Putamen (tissue), 1 donor: ENCODE measurements at regions not wholly inside any gene's neighbourhood (a gene's known extent, or its start where the extent isn't known, plus 50 kb on each side); places are given as distances from the start of the nearest gene placed in this dataset.
"Not testable (repeated sequence)": the region's sequence is repeated elsewhere in the genome, so short reads cannot be mapped to it uniquely, and the experiment has no call there.

ENCODE experiments used
- DNase-seq: peaks from one replicate; pipeline ENCODE4 v3.0.0-alpha.2; 2016; ENCODE audit warnings: low spot score

DNA sequence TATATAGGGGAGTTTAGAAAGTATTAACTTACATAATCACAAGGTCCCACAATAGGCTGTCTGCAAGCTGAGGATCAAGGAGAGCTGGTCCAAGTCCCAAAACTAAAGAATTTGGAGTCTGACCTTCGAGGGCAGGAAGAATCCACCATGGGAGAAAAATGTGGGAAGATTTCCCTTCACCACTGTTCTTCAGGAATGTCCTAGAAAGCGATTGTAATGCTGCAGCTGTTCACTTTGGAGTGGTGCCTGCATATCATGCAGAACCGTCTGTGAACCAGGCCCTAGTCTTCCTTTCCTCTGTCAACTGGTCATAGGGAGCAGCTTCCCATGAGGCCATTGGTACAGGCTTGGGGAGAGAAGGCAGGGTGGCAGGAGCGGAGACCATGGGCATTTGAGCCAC lies 497.9 kb upstream of the ARPP21 start:
- DNase-seq: no peak

DNA sequence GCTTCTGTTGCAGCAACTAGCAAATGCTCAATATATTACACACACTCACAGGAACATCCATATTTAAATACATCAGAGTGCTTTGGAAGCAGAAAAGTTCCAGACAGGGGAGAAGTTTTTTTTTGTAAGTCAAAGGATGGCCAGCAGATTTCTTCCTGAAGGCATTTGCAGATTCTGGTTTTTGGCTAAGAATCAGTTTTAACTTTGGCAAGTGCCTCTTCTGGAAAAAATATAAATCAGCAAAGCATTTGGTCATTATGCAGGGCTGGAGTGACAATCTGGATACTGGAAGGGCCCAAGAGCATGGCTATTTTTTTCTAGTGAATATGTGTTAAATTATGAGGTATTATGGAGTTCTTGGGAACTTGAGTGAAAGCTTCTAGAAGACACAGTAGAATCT lies 495.3 kb upstream of the ARPP21 start:
- DNase-seq: no peak

DNA sequence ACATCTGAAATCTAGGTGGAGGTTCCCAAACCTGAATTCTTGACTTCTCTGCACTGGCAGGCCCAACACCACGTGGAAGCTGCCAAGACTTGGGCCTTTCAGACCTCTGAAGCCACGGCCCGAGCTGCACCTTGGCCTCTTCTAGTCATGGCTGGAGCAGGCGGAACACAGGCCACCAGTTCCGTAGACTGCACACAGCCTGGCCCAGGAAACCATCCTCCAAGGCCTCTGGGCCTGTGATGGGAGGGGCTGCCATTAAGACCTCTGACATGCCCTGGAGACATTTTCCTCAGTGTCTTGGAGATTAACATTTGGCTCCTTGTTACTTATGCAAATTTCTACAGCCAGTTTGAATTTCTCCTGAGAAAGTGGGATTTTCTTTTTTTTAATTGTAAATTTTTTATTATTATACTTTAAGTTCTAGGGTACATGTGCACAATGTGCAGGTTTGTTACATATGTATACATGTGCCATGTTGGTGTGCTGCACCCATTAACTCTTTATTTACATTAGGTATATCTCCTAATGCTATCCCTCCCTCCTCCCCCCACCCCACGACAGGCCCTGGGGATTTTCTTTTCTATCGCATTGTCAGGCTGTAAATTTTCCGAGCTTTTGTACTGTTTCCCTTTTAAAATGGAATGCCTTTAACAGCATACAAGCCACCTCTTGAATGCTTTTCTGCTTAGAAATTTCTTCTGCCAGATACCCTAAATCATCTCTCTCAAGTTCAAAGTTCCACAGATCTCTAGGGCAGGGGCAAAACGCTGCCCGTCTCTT lies 492.9 kb upstream of the ARPP21 start:
- DNase-seq: not testable (repeated sequence)

DNA sequence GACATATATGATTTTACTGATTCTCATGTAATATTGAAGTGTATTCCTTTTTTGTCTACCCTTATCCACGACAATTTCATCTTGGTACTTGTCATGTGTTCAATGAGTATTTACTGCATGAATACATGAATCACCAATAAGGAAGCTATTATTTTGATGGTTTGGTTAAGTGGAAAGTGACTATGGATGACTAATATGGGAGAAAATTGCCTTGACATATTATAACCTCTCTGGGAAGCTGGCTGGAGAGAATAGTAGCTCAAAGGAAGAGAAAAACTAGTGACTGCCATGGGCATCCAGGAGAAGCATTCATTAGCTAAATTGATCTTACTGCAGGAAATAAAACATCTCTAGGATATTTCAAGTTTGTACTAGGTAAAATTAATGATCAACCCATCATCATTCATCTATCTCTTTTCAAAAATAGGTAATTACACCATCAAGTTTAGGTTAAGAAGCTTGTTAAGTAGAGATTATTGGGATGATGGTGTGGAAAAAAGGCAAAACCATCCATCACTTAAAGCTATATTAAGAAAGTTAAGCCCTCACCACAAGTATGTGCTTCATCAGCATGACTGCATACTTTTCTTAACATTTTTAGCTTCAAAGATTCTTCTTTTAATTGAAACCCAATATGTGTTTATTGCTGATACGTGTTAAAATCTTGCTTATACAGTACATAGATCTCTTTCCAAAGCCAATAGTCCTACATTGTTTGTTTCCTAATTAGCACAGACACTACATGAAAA lies 455.2 kb upstream of the ARPP21 start:
- DNase-seq: no peak

DNA sequence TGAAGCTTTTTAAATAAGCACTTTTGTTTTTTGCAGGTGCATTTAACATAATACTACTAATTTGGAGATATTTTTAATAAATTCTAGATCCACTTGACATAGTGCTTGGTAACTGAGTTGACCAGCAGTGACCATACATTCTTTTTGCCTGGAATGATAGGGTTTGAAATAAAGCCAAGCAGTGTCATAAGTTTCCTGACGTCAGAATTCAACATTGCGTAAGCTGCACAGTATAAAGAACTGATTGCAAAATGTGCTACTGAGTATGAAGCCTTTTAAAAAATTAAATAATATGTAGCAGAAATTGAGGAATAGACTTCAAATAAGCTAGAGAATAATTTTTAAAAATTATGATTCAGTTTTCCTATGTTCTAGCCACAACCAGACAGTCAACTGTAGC lies 454.6 kb upstream of the ARPP21 start:
- DNase-seq: no peak

DNA sequence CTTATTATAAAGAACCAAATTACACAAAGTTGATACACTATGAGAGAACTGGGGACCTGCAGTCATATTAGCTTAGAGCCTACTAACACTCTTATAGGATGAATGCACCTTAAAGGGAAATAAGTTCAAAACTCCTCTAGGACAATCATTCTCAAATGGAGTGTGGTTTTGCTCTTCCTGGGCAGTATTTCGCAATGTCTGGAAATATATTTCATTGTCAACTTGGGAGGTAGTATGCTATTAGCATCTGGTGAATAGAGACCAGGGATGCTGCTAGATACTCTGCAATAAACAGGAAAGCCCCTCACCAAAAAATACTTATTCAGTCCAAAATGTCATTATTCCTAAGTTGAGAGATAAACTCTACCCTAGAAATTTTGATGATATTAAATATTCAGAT lies 451.4 kb upstream of the ARPP21 start:
- DNase-seq: no peak

DNA sequence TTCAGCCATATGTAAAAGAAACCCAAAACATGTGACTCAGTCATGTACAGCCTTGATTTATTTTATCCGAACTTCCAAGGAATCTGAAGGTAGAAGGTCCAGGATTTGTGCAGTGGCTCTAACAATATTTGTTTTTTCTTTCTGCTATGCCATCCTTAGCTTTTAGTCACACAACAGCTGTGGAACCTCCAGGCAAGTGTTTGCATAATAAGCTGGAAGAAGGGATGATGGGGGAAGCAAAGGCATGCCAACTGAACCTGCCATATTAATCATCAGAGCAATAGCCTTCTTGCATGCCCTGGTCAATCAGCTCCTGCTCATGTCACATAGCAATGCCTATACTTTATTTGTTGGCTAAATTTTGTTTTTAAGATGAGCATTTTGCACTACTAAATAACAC lies 444.7 kb upstream of the ARPP21 start:
- no peak for DNase-seq

DNA sequence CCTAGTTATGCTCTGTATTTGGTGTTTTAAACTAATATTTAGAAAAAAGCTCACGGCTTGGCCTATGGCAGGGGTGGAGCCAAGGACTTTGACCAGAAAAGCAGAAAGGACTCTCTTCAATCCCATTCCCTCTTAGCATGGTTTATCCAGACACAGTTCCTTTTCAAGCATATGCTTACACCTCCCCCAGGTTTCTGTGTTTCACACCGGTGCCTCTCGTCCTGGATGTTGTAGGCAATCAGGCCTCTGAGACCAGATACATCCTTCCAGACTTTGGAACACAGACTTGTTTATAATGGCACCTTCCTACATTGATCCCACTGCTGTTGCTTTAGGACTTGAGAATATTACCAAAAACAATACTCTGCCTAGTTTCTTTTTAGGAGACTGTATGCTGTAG lies 440.5 kb upstream of the ARPP21 start:
- DNase-seq: no peak

DNA sequence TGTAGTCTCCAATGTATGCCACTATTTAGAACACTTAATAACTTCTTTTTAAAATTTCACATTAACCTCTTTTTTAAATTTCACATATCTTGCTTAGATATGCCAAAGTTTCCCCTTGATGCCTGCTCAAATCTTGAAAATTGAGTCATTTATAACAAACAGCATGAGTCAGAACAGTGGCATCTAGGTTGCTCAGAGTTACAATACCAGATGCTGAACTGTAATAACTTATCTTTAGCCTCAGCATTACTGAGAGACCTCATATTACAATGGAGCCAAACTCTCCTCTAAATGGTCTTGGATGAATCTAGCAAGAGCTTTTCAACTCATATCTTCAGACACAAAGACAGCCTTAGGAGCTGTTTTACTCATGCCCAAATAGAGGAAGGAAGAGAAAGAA lies 439.3 kb upstream of the ARPP21 start:
- no peak for DNase-seq

DNA sequence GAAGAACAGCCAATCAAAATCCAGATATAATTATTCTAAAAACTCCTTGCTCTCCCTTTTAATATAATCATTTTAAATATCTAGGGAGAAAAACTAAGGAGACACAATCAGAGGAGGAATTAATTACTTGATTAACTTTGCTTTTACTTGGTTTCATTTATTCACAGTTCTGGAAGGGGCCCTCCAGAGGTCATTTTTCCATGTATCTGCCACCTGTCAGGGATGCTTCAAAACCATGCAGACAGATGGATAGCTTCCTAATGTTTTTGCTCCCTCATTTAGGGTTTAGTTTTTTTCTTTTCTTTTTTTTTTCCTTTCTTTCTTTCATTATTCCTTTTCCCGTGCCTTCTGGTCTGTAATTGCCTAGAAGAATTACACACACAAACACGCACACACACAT lies 438.1 kb upstream of the ARPP21 start:
- no peak for DNase-seq

DNA sequence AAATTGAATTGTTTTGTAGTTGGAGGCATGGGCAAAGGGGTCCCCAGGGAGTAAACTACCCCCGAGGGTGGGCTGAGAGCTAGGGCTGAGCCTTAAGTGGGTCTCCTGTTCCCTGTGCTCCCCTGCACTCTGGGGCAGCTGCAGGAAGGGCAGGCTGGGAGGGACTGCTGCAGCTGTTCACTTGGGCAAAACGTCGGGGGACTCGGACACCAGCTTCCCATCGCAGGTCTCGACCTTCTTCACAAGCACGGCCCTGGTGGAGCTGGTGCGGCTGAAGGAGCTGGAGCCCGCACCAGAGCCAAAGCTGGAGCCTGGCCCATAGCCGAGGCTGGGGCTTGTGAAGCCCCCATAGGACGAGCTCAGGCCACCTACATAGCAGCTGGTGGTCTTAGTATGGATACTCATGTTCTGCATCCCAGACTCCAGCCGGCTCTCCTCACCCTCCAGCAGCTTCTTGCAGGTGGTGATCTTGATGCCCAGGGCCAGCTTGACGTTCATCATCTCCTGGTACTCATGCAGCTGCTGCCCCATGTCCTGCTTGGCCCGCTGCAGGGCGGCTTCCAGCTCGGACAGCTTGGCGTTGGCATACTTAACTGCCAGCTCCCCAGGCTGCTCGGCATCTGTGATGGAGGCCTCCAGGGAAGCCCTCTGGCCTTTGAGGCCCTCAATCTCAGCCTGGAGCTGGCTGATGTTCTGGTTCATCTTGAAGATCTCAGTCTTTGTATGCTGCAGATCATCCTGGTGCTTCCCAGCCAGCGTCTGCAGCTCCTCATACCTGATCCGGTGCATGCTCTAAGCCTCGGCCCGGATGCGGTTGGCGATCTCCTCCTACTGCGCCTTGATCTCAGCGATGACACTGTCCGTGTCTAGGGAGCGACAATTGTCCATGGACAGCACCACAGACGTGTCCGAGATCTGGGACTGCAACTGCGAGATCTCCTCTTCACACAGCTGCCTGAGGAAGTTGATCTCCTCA lies 423.5 kb upstream of the ARPP21 start:
- DNase-seq: no peak

DNA sequence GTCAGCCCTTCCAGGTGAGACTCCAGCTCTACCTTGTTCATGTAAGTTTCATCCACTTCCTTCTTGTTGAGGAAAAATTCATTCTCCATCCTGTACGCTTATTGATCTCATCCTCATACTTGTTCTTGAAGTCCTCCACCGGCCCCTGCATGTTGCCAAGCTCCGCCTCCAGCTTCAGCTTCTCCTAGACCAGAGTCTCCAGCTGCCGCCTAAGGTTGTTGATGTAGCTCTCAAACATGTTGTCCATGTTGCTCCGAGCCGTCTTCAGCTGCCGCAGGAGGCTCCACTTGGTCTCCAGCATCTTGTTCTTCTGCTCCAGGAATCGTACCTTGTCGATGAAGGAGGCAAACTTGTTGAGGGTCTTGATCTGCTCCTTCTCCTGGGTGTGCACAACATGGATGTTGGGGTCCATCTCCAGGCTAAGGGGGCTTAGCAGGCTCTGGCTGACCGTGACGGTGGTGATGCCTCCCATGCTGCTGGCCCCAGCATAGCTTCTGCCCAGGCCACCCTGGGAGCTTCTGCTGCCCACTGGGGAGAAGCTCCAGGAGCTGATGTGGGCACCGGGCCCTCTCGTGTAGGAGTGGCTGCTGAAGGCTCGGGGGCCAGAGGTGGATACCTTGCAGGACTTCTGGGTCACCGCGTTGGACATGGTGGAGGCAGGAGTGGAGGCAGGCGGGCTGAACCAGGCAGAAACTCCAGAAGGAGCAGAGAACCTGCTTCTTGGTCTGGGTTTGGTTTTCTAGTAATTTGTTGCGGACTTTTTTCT lies 422.6 kb upstream of the ARPP21 start:
- no peak for DNase-seq

DNA sequence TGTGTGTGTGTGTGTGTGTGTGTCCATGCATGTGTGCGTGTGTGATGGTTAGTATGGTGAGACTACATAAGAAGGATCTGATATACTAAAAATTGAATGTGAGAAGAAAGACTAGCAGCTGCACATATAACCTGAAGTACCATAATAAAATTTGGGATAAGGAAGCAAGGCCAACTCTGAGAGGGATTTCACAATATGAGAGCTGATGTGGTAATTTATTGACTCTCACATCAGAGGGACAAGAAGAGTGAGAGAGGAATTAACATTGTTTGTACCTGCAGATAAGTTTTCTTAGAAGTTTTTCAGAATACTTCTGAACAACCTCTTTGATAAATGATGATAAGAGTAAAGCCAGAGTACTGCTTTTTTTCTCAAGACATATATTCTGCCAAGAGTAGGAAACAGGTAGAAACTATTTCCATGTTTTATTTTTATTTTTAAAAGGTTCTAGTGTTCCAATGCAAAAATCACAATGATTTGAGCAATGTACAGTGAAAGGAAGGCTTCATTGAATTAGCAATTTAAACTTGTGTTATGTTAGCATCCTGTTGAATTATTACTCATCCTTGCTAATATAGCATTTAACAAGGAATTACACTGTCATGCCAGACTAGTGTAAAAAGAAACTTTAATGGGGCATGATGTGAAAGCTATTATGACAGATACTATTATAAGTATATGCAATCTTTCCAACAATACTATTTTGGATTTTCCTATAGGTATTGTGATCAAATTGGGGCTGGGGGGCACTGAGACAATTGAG lies 415.5 kb upstream of the ARPP21 start:
- no peak for DNase-seq

DNA sequence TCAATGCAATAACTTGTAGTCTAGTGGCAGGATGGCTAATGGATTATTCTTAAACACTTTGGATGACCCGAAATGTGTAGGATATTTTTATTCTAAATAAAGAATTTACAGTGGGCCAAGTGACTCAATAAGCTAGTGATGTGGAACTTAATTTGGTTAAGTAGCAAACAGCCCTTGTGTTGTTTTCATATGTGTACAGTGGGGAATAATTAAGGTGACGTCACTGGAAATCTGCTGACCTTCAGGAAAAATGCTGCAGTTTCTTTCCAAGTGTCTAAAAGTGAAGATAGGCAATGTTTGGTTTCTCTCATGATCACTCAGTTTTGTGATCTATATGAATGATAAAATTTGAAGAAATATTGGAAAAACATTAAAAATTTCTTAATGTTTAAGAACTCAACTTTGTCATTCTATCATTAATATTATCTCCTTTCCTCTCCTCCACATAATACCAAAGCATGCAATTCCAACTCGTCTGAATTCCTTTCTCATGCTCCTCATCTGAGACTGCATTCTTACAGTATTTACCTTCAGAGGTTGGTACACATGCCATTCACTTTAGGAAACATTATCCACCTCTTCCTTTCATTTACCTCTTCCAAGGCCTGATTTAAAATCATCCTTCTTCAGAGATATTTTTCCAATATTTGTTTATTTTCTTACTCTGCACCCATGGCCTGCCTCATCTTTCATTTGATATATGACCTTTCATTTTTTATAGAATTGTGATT lies 414.6 kb upstream of the ARPP21 start:
- no peak for DNase-seq

DNA sequence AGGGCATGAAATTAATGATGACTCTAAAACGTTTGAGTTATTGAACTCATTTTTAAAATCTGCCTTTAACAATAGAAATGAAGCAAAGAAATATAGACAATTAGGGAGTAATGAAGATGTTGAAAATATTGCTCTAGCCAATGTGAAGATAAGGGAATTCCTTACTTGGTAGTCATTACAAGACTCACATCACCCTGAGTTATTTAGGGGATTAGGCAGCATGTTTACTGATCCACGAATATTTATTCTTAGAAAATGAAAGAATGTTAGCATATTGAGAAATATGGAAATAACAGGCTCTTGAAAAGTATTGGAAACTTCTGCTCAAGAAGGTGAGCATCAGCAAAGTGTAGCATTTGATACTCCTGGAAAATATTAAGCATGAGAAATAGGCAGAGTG lies 398.1 kb upstream of the ARPP21 start:
- DNase-seq: no peak

DNA sequence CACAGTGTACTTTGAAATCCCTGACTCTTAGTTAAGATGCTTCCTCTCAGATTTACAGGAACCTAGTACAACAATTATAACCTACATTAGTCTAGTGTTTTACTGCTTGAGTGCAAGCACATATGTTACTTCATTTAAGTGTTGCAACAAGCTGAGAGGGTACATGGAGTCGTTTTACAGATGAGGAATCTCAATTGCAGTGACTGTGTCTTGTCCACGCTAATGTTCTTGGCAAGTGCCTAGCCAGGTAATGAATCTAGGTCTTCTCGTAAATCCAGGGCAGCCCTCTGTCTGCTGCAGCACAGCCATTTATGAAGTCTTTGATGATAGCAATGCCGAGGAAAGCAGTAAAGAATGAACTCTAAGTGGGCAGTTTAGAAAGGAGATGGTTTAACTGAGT lies 384.4 kb upstream of the ARPP21 start:
- no peak for DNase-seq

DNA sequence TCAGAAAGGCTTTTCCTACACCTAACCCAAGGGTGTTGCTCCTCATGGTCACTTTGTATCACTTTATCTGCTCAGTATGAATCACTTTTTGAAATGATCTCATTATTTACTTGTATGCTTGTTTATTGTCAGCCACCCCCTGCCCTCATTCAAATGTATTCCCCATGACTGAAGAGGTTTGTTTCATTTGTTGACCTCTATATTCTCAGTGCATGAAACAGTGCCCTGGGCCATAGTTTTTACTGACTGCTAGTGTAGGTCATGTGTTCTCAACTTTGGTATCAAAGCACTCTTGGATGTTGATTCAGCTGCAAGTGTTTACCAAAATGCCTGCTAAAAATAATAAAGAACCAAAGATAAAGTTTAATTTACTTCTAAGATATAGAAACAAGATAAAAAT lies 381.7 kb upstream of the ARPP21 start:
- DNase-seq: no peak

DNA sequence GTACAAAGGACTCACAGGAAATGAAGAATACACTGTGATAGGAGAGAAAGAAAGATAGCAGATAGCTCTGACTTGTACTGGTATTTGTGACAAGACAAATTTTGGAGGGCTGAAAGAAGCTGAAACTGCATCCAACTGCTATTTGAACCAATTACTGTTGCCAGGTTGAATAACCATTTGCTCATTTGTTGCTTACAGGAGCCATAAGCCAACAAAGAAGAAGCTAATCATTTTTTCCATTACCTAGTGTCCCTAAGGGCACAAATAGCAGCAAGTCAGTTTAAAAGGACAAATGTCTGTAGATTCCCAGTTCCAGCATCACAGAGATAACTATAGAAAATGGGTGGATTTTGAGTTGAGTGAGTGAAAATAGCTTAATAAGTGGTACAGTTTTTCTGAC lies 376.9 kb upstream of the ARPP21 start:
- DNase-seq: no peak

DNA sequence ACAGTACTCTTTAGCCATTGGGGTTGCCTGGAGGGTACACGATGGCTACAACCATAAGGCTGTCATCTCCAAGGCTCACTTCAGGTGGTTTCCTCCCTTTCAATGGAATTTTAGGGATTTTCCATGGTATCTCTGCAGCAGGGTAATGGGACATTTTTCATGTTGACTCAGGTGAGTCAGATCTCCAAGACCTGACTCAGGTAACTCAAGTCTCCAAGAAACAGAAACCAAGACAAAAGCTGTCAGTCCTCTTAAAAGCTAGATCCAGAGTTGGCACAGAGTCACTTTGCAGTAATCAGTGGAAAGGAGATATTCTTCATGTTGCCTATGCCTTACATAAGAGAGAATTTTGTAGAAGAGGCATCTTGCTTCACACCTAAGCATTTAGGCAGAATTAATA lies 375.8 kb upstream of the ARPP21 start:
- no peak for DNase-seq

DNA sequence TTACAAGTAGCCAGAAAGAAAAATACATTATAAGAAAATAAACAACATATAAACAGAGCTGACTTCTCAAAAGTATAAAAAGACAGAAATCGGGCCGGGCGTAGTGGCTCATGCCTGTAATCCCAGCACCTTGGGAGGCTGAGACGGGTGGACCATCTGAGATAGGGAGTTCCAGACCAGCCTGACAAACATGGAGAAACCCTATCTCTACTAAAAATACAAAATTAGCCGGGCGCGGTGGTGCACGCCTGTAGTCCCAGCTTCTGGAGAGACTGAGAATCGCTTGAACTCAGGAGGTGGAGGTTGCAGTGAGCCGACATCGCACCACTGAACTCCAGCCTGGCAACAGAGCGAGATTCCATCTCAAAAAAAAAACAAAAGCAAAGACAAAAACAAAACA lies 373.3 kb upstream of the ARPP21 start:
- DNase-seq: not testable (repeated sequence)
